GM06990 (cell line): ENCODE measurements at regions not wholly inside any gene's neighbourhood (a gene's known extent, or its start where the extent isn't known, plus 50 kb on each side); places are given as distances from the start of the nearest gene placed in this dataset.

ENCODE experiments used
- DNase-seq: peaks from one replicate; pipeline ENCODE4 v3.0.0-alpha.2; 2011; ENCODE audit not compliant: insufficient read length; ENCODE audit errors: extremely low read depth
- H3K27me3 ChIP-seq: replicated peaks from 2 replicates; pipeline ENCODE4 v1.6.0; 2011; ENCODE audit warnings: low read length; ENCODE audit not compliant: control insufficient read depth, insufficient read depth
- H3K36me3 ChIP-seq: 2 replicates; pipeline ENCODE4 v1.5.1; 2011; ENCODE audit warnings: low read length; ENCODE audit not compliant: control insufficient read depth, insufficient read depth
- H3K4me3 ChIP-seq: replicated peaks from 2 replicates; pipeline ENCODE4 v1.5.1; 2011; ENCODE audit warnings: low read depth, mild to moderate bottlenecking, control low read depth, low read length
- TF ChIP-seq, protein P1 (sequence below): IDR thresholded peaks from 2 replicates; pipeline ENCODE4 v1.5.1; 2011; ENCODE audit warnings: low read length, control low read depth, mild to moderate bottlenecking, inconsistent platforms; ENCODE audit not compliant: insufficient read depth, poor library complexity, severe bottlenecking

DNA sequence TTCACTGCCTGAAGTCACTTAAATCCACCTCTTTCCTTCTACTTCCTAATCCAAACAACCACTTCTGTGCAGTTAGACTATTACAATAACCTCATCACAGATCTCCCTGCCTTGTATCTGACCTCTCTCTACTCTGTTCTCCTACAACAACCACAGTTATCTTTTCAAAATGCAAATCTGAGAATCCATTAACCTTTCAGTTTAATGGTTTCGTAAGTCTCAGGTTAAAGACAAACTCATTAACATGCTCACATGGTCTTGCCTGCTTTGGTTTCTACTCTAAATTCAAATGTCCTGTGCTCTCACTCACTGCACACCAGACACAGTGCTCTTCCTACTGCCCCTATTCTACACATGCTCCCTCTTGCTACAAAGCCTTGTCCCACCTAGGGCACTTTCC, 406.5 kb upstream of the THBS1 start:
- Histone ChIP-seq H3K4me3 (no peak overlapping the region), H3K36me3 (no peaks in the 10 kb centered on the region)
- no peak for DNase-seq

DNA sequence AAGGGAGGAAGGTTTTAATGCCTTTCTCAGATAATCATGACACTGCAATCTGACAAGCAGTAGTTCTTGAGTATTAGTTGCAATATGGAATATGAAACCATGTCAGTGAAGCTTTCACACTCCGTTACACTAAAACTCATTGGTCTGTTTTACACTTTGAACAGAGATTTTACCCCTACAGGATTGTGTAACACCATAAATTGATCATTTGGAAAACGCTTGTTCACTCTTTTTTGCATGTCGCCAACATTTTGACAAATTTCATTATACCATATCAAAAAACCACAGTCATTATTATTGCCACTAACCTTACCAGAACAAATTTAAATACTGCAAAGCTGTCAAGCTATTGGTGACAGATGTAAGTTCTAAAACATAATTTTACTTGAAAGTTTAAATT, 404.8 kb upstream of the THBS1 start:
- DNase-seq: no peak
- Histone ChIP-seq H3K4me3 (no peak overlapping the region), H3K36me3 (no peaks in the 10 kb centered on the region), H3K27me3 (no peaks in the 10 kb centered on the region)
- TF ChIP-seq, protein P1, sequence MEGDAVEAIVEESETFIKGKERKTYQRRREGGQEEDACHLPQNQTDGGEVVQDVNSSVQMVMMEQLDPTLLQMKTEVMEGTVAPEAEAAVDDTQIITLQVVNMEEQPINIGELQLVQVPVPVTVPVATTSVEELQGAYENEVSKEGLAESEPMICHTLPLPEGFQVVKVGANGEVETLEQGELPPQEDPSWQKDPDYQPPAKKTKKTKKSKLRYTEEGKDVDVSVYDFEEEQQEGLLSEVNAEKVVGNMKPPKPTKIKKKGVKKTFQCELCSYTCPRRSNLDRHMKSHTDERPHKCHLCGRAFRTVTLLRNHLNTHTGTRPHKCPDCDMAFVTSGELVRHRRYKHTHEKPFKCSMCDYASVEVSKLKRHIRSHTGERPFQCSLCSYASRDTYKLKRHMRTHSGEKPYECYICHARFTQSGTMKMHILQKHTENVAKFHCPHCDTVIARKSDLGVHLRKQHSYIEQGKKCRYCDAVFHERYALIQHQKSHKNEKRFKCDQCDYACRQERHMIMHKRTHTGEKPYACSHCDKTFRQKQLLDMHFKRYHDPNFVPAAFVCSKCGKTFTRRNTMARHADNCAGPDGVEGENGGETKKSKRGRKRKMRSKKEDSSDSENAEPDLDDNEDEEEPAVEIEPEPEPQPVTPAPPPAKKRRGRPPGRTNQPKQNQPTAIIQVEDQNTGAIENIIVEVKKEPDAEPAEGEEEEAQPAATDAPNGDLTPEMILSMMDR: no peak

More for the DNA sequence above, 406.5 kb upstream of the THBS1 start:
- H3K27me3 ChIP-seq: no peaks in the 10 kb centered on the region
- TF ChIP-seq, protein P1: no peak

DNA sequence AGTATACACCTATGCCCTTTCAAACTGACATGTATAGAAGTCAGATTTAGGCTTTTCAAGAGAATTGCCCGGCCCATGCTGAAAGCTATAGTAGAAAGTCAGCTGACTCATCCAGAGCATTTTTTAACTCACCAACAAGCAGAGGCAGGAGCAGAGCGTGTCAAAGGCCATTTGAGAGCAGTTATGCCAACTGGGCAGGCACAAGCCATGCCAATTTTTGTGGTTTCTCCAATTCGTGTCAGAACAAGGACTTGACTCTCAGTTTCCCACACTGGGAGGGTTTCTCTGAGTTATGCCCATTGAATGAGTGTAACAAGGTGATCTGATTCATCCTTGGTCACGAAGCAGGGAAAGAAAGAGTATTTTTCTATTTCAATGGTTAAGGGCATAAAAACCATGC, 403.3 kb upstream of the THBS1 start:
- Histone ChIP-seq H3K27me3 (no peaks in the 10 kb centered on the region), H3K36me3 (no peaks in the 10 kb centered on the region), H3K4me3 (no peak overlapping the region)
- DNase-seq: no peak
- TF ChIP-seq, protein P1: no peak

DNA sequence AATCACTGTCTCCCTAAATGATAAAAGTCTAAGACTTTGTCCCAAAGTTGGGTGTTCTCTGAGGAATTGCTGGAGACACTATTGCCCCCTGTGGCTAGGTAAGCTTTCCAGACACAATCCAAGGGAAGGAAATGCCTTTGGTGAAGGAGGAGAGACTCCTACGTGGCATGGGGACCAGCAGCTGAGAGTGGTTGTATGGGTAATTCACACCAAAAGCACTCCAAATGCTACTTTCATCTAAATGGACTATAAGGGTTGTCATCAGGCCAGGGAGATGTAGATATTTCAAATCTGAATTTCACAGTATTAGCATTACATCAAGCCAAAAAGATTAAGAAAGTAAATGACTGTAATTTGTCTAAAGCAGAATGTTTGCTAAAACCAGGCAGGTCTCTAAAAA, 400.8 kb upstream of the THBS1 start:
- no peak for DNase-seq
- TF ChIP-seq, protein P1: no peak

DNA sequence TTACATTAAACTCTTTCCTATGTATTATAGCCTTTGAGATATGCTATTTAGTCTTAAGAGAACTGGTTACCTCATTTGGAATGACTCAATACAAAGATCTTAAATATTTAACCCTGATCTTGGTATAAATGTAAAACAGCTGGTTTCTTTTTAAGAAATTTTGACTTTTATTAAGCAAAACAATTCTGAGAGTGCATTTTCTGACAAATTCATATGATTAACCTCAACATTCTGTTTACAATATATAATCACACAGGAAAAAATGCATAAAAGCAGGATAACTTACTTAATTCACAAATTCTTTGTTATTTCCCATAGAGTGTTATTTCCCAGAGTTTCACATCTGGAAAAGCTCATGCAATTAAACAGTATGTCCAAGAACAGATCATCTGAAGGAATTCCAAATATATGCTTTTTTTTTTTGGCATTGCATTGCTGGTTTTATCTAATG, 400.4 kb upstream of the THBS1 start:
- no peak for DNase-seq
- Histone ChIP-seq H3K27me3 (no peaks in the 10 kb centered on the region), H3K4me3 (no peak overlapping the region), H3K36me3 (no peaks in the 10 kb centered on the region)
- TF ChIP-seq, protein P1: no peak

More for the DNA sequence above, 400.8 kb upstream of the THBS1 start:
- Histone ChIP-seq H3K27me3 (no peaks in the 10 kb centered on the region), H3K4me3 (no peak overlapping the region), H3K36me3 (no peaks in the 10 kb centered on the region)
